ENCODE measurements at regions not wholly inside any gene's neighbourhood (a gene's known extent, or its start where the extent isn't known, plus 50 kb on each side); places are given as distances from the start of the nearest gene placed in this dataset.
"Not testable (repeated sequence)": the region's sequence is repeated elsewhere in the genome, so short reads cannot be mapped to it uniquely, and the experiment has no call there.

DNA sequence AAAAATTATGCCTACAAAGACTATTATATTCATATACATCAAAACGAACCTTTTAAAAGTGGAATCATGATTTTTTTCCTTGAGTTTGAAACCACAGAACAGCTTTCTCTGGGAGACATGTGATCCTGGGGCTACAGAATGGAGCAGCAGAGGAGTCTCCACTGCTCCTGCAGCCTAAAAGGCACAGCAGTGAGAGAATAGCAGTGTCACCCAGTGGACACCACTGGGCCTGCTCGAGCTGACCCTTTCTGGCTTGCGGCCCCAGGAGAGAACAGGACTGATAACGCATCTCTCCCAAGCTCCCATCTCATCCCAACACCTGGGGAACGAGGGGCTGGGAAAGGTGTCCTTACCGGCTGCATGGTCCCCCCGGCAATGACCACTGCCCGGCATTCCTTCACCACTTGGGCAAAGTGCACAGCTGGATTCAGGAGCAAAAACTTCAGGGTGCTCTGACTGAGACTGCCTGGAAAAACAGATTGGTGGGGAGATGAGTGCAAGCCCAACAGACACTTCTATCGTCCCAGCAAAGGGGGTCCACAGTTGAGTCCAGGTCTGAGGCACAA lies 183.5 kb downstream of the KLRB1 start:
- H3K4me1 Mint-ChIP-seq, H3K27ac Mint-ChIP-seq, H3K9me3 Mint-ChIP-seq, H3K4me3 Mint-ChIP-seq, H3K36me3 Mint-ChIP-seq, H3K27me3 Mint-ChIP-seq: not testable (repeated sequence)

- H3K4me3 Mint-ChIP-seq, H3K27ac Mint-ChIP-seq, H3K4me1 Mint-ChIP-seq, H3K27me3 Mint-ChIP-seq, H3K9me3 Mint-ChIP-seq, H3K36me3 Mint-ChIP-seq: not testable (repeated sequence)
Measured at GRCh38 chr12:9422689-9423088, 185.0 kb downstream of the KLRB1 start.

- not testable (repeated sequence) for H3K27ac Mint-ChIP-seq
Measured at GRCh38 chr12:9421520-9422086, 186.1 kb downstream of the KLRB1 start.

GRCh38 chr12:9420817-9421519 lies 186.7 kb downstream of the KLRB1 start:
- H3K4me1 Mint-ChIP-seq, H3K36me3 Mint-ChIP-seq, H3K27me3 Mint-ChIP-seq, H3K9me3 Mint-ChIP-seq, H3K27ac Mint-ChIP-seq, H3K4me3 Mint-ChIP-seq: not testable (repeated sequence)

More at GRCh38 chr12:9421520-9422086, 186.1 kb downstream of the KLRB1 start:
- not testable (repeated sequence) for H3K9me3 Mint-ChIP-seq, H3K27me3 Mint-ChIP-seq, H3K4me3 Mint-ChIP-seq, H3K36me3 Mint-ChIP-seq, H3K4me1 Mint-ChIP-seq

DNA sequence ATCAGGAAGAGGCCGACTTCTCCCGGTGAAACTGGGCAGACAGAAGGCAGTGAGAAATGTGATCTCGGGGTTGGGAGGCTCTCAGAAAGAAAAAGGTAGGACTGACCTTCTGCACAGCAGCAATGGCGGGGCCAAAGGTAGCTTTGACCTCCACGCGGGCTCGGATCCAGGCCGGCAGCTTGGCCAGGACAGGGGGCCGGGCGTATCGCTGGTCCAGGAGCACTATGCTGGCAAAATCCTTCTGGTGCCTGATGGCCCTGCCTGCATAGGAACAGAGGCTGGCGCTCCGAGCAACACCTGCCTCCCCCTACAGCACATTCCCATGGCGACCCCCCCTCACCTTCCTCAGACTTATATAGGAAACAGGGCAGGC lies 189.1 kb downstream of the KLRB1 start:
- H3K27me3 Mint-ChIP-seq, H3K4me3 Mint-ChIP-seq, H3K36me3 Mint-ChIP-seq, H3K9me3 Mint-ChIP-seq, H3K27ac Mint-ChIP-seq, H3K4me1 Mint-ChIP-seq: not testable (repeated sequence)

- not testable (repeated sequence) for H3K27ac Mint-ChIP-seq, H3K4me1 Mint-ChIP-seq, H3K4me3 Mint-ChIP-seq, H3K27me3 Mint-ChIP-seq, H3K9me3 Mint-ChIP-seq, H3K36me3 Mint-ChIP-seq
Measured at GRCh38 chr12:9417947-9418668, 189.6 kb downstream of the KLRB1 start.

GRCh38 chr12:9417341-9417740 lies 190.4 kb downstream of the KLRB1 start:
- not testable (repeated sequence) for H3K4me3 Mint-ChIP-seq, H3K27me3 Mint-ChIP-seq, H3K36me3 Mint-ChIP-seq, H3K27ac Mint-ChIP-seq, H3K4me1 Mint-ChIP-seq, H3K9me3 Mint-ChIP-seq

DNA sequence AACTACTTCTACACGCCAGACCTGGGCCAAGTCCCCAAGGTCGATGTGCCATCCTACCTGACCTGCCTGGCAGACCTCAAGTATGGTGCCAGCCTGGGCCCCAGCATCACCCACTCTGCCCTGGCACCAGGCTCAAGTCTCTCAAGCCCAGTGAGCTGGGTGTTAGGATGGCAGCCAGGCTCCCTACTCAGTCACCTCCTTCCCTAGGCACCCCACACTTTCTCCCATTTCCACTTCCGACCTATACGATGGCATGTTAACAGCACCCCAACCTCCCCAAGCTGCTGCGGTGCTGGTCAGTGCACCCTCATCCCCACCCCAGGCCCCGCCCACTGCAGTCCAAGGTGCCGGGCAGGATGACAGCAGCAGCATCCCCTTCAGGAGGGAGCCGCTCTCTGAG lies 191.4 kb downstream of the KLRB1 start:
- peaks cover 12% of the 10 kb centered on the region for H3K4me1 Mint-ChIP-seq
- not testable (repeated sequence) for H3K9me3 Mint-ChIP-seq, H3K27me3 Mint-ChIP-seq, H3K27ac Mint-ChIP-seq, H3K4me3 Mint-ChIP-seq, H3K36me3 Mint-ChIP-seq

GRCh38 chr12:9415898-9416297 lies 191.8 kb downstream of the KLRB1 start:
- not testable (repeated sequence) for H3K4me3 Mint-ChIP-seq, H3K36me3 Mint-ChIP-seq, H3K27me3 Mint-ChIP-seq, H3K27ac Mint-ChIP-seq, H3K9me3 Mint-ChIP-seq
- peaks cover 12% of the 10 kb centered on the region for H3K4me1 Mint-ChIP-seq

DNA sequence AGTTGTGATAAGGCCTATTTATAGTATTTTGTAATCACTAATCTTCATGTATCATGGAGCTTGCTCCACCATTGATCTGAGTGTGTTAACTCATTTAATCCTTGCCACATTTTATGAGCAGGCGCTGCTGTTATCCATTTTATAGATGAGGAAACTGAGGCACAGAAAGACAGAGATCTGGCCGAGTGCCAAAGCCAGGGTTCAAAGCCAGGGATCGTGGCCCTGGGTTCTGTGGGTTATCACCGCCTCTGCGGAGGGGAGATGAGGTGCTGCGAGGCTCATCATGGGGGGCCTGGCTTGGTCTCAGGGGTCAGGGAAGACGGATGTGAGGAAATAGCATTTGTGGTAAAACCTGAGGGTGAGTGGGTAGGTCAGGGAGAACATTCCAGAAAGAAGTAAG lies 193.9 kb downstream of the KLRB1 start:
- H3K9me3 Mint-ChIP-seq, H3K27me3 Mint-ChIP-seq, H3K4me3 Mint-ChIP-seq, H3K36me3 Mint-ChIP-seq, H3K27ac Mint-ChIP-seq: not testable (repeated sequence)
- H3K4me1 Mint-ChIP-seq = peaks cover 12% of the 10 kb centered on the region

GRCh38 chr12:9412459-9412858 lies 195.3 kb downstream of the KLRB1 start:
- H3K4me3 Mint-ChIP-seq, H3K27me3 Mint-ChIP-seq, H3K36me3 Mint-ChIP-seq, H3K27ac Mint-ChIP-seq, H3K9me3 Mint-ChIP-seq: not testable (repeated sequence)
- H3K4me1 Mint-ChIP-seq = peaks cover 12% of the 10 kb centered on the region

DNA sequence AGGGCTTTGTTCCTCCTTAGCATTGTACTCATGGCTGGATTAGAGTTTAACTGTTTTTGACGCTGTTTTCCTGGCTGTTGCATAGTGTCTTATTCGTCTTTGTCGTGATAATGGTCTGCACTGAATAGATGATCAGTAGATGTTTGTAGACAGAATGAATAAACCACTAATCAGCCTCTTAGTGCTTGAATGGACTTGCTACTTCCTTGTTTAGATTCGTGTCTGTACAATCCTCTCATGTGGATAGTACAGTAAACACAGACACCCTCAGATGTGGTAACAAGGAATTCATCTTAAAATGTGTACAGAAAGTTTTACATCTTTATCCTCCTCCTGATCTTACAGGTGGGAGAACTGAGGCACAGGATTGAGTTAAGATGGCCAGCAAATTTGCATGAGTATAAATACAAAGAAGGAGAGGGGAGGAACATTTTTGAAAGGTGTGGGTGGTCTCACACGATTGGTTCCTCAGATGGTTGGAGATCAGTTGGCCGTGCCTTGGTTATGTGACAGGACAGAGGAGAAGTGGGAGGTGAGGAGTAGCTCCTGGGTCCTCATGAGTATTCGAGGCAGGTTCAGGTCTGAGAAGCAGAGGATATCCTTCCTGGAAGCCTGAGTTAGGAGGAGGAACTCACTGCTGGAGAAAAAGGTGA lies 196.0 kb downstream of the KLRB1 start:
- H3K27me3 Mint-ChIP-seq, H3K36me3 Mint-ChIP-seq, H3K9me3 Mint-ChIP-seq, H3K27ac Mint-ChIP-seq, H3K4me3 Mint-ChIP-seq: not testable (repeated sequence)
- peaks cover 12% of the 10 kb centered on the region for H3K4me1 Mint-ChIP-seq

- H3K27me3 Mint-ChIP-seq = not testable (repeated sequence)
Measured at GRCh38 chr12:9407425-9407748, 199.2 kb upstream of the PZP start.

DNA sequence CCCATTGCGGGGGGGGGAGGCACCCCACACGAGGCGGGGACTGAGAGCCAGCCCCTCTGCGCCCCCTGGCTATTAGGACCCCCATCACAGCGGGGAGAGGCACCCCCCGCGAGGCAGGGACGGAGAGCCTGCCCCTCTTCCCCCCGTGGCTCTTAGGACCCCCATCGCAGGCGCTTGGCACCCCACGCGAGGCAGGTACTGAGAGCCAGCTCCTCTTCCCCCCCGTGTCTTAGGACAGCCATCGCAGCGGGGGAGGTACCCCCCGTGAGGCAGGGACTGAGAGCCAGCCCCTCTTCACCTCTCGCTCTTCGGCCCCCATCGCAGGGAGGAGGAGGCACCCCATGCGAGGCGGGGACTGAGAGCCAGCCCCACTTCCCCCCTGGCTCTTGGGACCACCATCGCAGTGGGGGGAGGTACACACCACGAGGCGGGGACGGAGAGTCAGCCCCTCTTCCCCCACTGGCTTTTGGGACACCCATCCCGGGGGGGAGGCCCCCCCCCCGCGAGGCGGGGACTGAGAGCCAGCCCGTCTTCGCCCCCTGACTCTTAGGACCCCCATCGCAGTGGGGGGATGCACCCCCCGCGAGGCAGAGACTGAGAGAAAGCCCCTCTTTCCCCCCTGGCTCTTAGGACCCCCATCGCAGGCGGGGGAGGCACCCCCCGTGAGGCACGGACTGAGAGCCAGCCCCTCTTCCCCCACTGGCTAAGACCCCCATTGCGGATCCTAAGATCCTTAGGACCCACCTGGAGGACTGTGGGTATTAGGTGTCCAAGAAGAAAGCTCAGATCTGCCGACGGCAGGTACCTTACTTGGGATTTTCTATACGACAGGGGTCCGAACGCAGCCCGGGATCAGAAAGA lies 198.6 kb upstream of the PZP start:
- H3K4me3 Mint-ChIP-seq = no peak overlapping the region
- no peaks in the 10 kb centered on the region for H3K27me3 Mint-ChIP-seq
- no peaks in the 10 kb centered on the region for H3K36me3 Mint-ChIP-seq
- H3K9me3 Mint-ChIP-seq = no peaks in the 10 kb centered on the region
- no peak overlapping the region for H3K27ac Mint-ChIP-seq
- peaks cover 3% of the 10 kb centered on the region for H3K4me1 Mint-ChIP-seq

More at GRCh38 chr12:9407425-9407748, 199.2 kb upstream of the PZP start:
- not testable (repeated sequence) for H3K36me3 Mint-ChIP-seq, H3K4me1 Mint-ChIP-seq, H3K27ac Mint-ChIP-seq, H3K9me3 Mint-ChIP-seq, H3K4me3 Mint-ChIP-seq

DNA sequence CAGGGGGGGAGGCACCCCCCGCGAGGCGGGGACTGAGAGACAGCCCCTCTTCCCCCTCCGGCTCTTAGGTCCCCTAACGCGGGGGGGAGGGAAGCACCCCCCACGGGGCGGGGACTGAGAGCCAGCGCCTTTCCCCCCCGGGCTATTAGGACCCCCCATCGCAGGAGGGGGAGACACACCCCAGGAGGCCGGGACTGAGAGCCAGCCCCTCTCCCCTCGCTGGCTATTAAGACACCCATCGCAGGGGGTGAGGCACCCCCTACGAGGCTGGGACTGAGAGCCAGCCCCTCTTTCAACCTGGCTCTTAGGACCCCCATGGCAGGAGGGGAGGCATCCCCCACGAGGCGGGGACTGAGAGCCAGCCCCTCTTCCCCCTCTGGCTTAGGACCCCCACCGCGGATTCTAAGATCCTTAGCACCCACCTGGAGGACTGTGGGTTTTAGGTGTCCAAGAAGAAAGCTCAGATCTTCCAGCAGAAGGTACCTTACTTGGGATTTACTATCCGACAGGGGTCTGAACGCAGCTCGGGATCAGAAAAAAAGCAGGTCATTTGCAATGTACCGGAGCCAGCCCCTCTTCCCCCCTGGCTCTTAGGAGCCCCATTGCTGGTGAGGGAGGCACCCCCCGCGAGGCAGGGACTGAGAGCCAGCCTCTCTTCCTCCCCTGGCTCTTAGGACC lies 197.8 kb upstream of the PZP start:
- H3K36me3 Mint-ChIP-seq = no peaks in the 10 kb centered on the region
- H3K27me3 Mint-ChIP-seq = no peaks in the 10 kb centered on the region
- H3K4me3 Mint-ChIP-seq = no peak overlapping the region
- no peak overlapping the region for H3K27ac Mint-ChIP-seq
- H3K9me3 Mint-ChIP-seq = no peaks in the 10 kb centered on the region
- no peaks in the 10 kb centered on the region for H3K4me1 Mint-ChIP-seq
